ENCODE measurements at regions not wholly inside any gene's neighbourhood (a gene's known extent, or its start where the extent isn't known, plus 50 kb on each side); places are given as distances from the start of the nearest gene placed in this dataset.
"Not testable (repeated sequence)": the region's sequence is repeated elsewhere in the genome, so short reads cannot be mapped to it uniquely, and the experiment has no call there.

GRCh38 chr4:170888660-170889059 is 798.9 kb upstream of the AADAT start:
- DNase-seq (no peak), ATAC-seq (no peak)
- Histone ChIP-seq H3K9me3 (peaks cover 0 to 7% (median 0%) of the 10 kb centered on the region in 3 donors), H3K27ac (no peak overlapping the region), H3K27me3 (no peaks in the 10 kb centered on the region), H3K4me1 (peaks cover 6% of the 10 kb centered on the region), H3K36me3 (replicated peaks in 1 of 2; ENCODE audit: insufficient read depth in 1 of 2, low read depth in 2 of 2) (no peaks in the 10 kb centered on the region), H3K4me3 (no peak overlapping the region)
- intact Hi-C loops (cut with DNase I) = no loop called here
- TF ChIP-seq CTCF (IDR thresholded peaks at IDR 0.05) = no peak
- TF ChIP-seq POLR2A (IDR thresholded peaks at IDR 0.05) = no peak

GRCh38 chr4:170887396-170887795 is 797.6 kb upstream of the AADAT start:
- intact Hi-C loops (cut with DNase I) = no loop called here
- no peak for ATAC-seq
- WGBS, 2 donors = 7 to 9% methylated on average over 3 of the region's 3 CpGs

GRCh38 chr4:170884969-170885570 is 795.3 kb upstream of the AADAT start:
- WGBS, 2 donors = 90 to 96% methylated on average over 1 of the region's 1 CpG
- H3K27me3 ChIP-seq = no peaks in the 10 kb centered on the region
- intact Hi-C loops (cut with DNase I) = no loop called here

More at GRCh38 chr4:170887396-170887795, 797.6 kb upstream of the AADAT start:
- peaks cover 6% of the 10 kb centered on the region for H3K4me1 ChIP-seq
- no peaks in the 10 kb centered on the region for H3K36me3 ChIP-seq (replicated peaks in 1 of 2; ENCODE audit: insufficient read depth in 1 of 2, low read depth in 2 of 2)
- TF ChIP-seq POLR2A (IDR thresholded peaks at IDR 0.05) (no peak), CTCF (IDR thresholded peaks at IDR 0.05) (no peak)
- no peak overlapping the region for H3K27ac ChIP-seq
- no peaks in the 10 kb centered on the region for H3K27me3 ChIP-seq
- no peak overlapping the region for H3K4me3 ChIP-seq
- no peaks in the 10 kb centered on the region for H3K9me3 ChIP-seq
- DNase-seq = no peak

GRCh38 chr4:170881646-170882045 is 791.9 kb upstream of the AADAT start:
- DNase-seq; H3K9me3 ChIP-seq; H3K4me3 ChIP-seq; H3K36me3 ChIP-seq (replicated peaks in 1 of 2; ENCODE audit: insufficient read depth in 1 of 2, low read depth in 2 of 2); H3K27me3 ChIP-seq; intact Hi-C loops (cut with DNase I); ATAC-seq; H3K4me1 ChIP-seq; H3K27ac ChIP-seq: not testable (repeated sequence)

More at GRCh38 chr4:170884969-170885570, 795.3 kb upstream of the AADAT start:
- Histone ChIP-seq H3K4me1 (peaks cover 6% of the 10 kb centered on the region), H3K4me3 (no peak overlapping the region), H3K27ac (no peak overlapping the region), H3K9me3 (no peaks in the 10 kb centered on the region), H3K36me3 (replicated peaks in 1 of 2; ENCODE audit: insufficient read depth in 1 of 2, low read depth in 2 of 2) (no peaks in the 10 kb centered on the region)
- no peak for DNase-seq
- no peak for TF ChIP-seq CTCF (IDR thresholded peaks at IDR 0.05)
- TF ChIP-seq POLR2A (IDR thresholded peaks at IDR 0.05) = no peak
- no peak for ATAC-seq

GRCh38 chr4:170875868-170876267 is 786.1 kb upstream of the AADAT start:
- ATAC-seq = no peak
- no peak for DNase-seq

More at GRCh38 chr4:170875868-170876267, 786.1 kb upstream of the AADAT start:
- Histone ChIP-seq H3K27ac (no peak overlapping the region), H3K4me3 (no peak overlapping the region), H3K4me1 (no peaks in the 10 kb centered on the region), H3K27me3 (no peaks in the 10 kb centered on the region), H3K9me3 (no peaks in the 10 kb centered on the region), H3K36me3 (replicated peaks in 1 of 2; ENCODE audit: insufficient read depth in 1 of 2, low read depth in 2 of 2) (no peaks in the 10 kb centered on the region)
- TF ChIP-seq POLR2A (IDR thresholded peaks at IDR 0.05) (no peak), CTCF (IDR thresholded peaks at IDR 0.05) (no peak)
- intact Hi-C loops (cut with DNase I) = no loop called here
- WGBS, 2 donors = 84 to 93% methylated on average over 1 of the region's 1 CpG

All from body of pancreas (tissue), 4 donors.